ENCODE measurements at regions not wholly inside any gene's neighbourhood (a gene's known extent, or its start where the extent isn't known, plus 50 kb on each side); places are given as distances from the start of the nearest gene placed in this dataset.

DNA sequence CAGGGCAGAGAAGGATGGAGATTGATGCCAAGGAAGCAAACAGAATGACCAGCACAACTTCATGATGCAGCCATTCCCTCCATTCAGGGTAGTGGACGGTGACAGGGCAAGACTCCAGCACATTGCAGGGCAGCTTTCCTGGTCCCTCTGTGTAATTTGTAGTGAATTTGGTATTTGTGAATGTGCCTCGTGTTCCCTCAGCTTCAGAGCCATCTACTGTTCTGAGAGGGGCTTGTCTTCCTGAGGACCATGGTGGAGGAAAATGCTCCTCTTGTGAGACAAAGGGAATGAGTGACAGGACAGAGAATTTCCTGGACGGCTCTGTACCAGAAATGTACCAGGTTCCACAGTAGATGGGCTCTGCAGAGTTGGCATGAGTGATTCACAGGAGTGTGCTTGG, 132.1 kb downstream of the ADRA2A start:
- Mint-ChIP-seq H3K4me1 (ENCODE audit: low read depth) (no peaks in the 10 kb centered on the region), H3K27me3 (ENCODE audit: low read depth) (peaks cover 2% of the 10 kb centered on the region), H3K9me3 (no peaks in the 10 kb centered on the region), H3K4me3 (ENCODE audit: low read depth) (no peak overlapping the region), H3K27ac (no peak overlapping the region), H3K36me3 (ENCODE audit: low read depth) (no peaks in the 10 kb centered on the region)
- intact Hi-C loops (cut with micrococcal nuclease), result loop anchor here (5.0 kb wide), 1 partner anchor 132 kb away; the partner anchor contains the start of gene ADRA2A
- DNase-seq (ENCODE audit: low spot score), result no peak

DNA sequence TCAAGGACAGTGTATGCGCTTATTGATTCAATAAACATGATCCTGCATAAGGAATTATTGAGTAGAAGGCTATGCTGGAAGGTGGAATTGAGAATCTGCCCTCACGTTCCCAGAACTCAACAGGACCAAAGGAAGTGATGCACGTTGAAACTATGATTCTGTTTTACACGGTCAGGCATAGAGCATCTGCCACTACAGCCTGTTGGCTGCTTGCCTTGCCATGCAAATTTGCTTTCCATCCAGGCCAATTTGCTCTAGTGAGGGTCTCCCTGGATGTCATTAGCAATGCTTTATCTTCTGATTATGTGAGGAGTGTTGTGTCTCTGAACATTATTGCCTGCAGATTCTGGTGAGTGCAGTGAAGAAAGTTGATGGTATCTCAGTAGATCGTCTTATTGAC, 132.9 kb downstream of the ADRA2A start:
- Mint-ChIP-seq H3K36me3 (ENCODE audit: low read depth) (no peaks in the 10 kb centered on the region), H3K27ac (no peak overlapping the region), H3K9me3 (no peaks in the 10 kb centered on the region), H3K4me3 (ENCODE audit: low read depth) (no peak overlapping the region), H3K27me3 (ENCODE audit: low read depth) (peaks cover 2% of the 10 kb centered on the region), H3K4me1 (ENCODE audit: low read depth) (no peaks in the 10 kb centered on the region)
- no peak for DNase-seq (ENCODE audit: low spot score)
- intact Hi-C loops (cut with micrococcal nuclease), result loop anchor here (5.0 kb wide), 1 partner anchor 132 kb away; the partner anchor contains the start of gene ADRA2A

DNA sequence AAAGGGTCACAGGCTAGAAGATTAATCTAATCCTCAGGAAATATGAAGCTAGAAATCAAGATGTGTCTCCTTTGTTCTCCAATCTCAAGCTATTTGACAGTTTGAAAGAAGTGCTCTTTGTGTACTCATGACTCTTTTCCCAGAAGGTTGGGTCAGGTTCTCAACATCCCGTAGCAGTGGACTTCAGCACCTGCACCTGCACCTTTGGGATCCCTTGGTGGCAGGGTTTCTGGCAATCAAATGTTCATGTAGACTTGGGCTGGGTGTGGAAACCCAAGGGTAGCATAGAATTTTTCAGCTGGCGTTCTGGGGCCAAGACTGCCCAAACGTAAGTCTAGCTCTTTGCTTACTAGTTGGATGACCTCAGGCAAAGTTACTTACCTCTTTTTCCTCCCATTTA, 134.4 kb downstream of the ADRA2A start:
- no peak for DNase-seq (ENCODE audit: low spot score)
- H3K4me1 Mint-ChIP-seq (ENCODE audit: low read depth), result no peaks in the 10 kb centered on the region
- H3K27me3 Mint-ChIP-seq (ENCODE audit: low read depth), result peaks cover 5% of the 10 kb centered on the region
- no peaks in the 10 kb centered on the region for H3K9me3 Mint-ChIP-seq
- intact Hi-C loops (cut with micrococcal nuclease), result no loop called here
- no peak overlapping the region for H3K27ac Mint-ChIP-seq
- H3K36me3 Mint-ChIP-seq (ENCODE audit: low read depth), result no peaks in the 10 kb centered on the region
- H3K4me3 Mint-ChIP-seq (ENCODE audit: low read depth), result no peak overlapping the region

DNA sequence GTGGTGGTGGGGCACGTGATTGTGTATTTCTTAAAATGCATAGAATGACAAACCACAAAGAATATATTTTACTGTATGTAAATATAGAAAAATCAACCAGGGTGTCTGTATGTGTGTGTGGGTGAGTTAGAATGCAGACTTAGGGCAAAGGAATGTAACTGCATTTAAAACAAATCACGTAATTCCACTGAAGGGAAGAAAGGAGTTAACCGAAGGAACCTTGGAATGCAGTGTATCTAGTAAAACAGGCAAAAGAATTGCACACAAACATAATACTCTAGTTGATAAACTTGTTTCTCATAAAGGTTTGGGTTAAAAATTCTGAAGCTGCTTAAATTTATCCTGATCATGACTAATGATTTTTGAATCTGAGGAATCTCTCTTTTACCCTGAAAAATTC, 134.9 kb downstream of the ADRA2A start:
- peaks cover 5% of the 10 kb centered on the region for H3K27me3 Mint-ChIP-seq (ENCODE audit: low read depth)
- intact Hi-C loops (cut with micrococcal nuclease), result no loop called here
- no peak for DNase-seq (ENCODE audit: low spot score)
- no peaks in the 10 kb centered on the region for H3K9me3 Mint-ChIP-seq
- H3K27ac Mint-ChIP-seq, result no peak overlapping the region
- no peak overlapping the region for H3K4me3 Mint-ChIP-seq (ENCODE audit: low read depth)
- no peaks in the 10 kb centered on the region for H3K36me3 Mint-ChIP-seq (ENCODE audit: low read depth)
- no peaks in the 10 kb centered on the region for H3K4me1 Mint-ChIP-seq (ENCODE audit: low read depth)

DNA sequence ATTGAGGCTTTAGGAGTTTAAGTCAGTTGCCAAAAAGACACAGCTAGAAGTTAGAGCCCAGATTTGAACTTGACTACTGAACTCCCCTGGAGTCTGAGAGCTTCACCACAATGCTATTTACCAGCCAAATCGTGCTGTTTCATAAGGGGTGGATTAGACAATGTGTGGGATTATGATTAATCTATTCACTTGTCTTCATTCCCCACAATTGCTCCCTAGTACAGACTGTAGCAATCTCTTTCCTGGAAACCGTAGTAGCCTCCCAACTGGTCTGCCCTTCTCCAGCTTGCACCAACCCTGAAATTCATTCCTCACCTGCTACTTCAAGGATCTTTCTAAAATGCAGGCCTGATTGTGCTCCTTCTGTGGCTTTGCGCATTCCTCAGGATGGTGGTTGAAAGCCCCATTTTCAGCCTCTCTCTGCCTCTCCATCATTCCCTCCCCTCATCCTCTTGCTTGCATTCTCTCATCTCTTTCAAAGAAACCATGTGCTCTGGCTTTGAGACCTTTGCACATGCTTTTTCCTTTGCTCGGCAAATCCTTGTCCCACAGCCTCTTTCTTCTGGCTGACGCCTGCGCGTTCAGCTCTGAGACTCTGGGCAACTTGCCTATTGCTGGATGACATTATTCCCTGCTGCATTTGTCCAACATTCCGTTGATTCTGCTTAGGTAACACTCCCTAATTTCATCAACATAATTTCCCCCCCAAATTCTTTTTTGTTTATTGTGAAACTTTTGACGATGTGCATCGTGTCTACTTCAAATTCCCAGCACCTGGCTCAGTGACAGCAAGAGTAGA, 145.1 kb downstream of the ADRA2A start:
- Mint-ChIP-seq H3K27me3 (ENCODE audit: low read depth) (peaks cover 8% of the 10 kb centered on the region), H3K36me3 (ENCODE audit: low read depth) (no peaks in the 10 kb centered on the region), H3K4me1 (ENCODE audit: low read depth) (no peaks in the 10 kb centered on the region), H3K27ac (no peak overlapping the region), H3K9me3 (no peaks in the 10 kb centered on the region), H3K4me3 (ENCODE audit: low read depth) (no peak overlapping the region)
- DNase-seq (ENCODE audit: low spot score), result no peak
- intact Hi-C loops (cut with micrococcal nuclease), result no loop called here

DNA sequence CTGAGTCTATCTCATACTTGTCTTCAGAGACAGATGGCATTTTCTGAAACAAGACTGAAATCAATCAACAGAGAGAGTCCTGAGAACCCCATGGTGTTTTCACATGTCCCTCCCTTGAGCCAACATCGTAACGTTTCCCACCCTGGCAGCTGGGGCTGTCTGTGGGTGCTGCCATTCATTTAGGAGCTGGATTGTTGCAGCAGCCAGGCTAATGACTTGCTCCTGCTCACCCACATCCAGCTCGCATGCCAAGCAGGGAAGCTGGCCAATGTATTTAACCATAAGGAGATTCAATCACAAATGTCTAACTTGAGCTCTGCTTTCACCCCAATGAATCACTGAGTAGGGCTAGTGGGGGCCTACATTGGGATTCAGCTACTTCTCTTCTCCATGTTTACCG, 146.1 kb downstream of the ADRA2A start:
- intact Hi-C loops (cut with micrococcal nuclease), result no loop called here
- H3K9me3 Mint-ChIP-seq, result no peaks in the 10 kb centered on the region
- DNase-seq (ENCODE audit: low spot score), result no peak
- H3K4me1 Mint-ChIP-seq (ENCODE audit: low read depth), result no peaks in the 10 kb centered on the region
- no peaks in the 10 kb centered on the region for H3K36me3 Mint-ChIP-seq (ENCODE audit: low read depth)
- peaks cover 8% of the 10 kb centered on the region for H3K27me3 Mint-ChIP-seq (ENCODE audit: low read depth)
- H3K4me3 Mint-ChIP-seq (ENCODE audit: low read depth), result no peak overlapping the region
- H3K27ac Mint-ChIP-seq, result no peak overlapping the region

DNA sequence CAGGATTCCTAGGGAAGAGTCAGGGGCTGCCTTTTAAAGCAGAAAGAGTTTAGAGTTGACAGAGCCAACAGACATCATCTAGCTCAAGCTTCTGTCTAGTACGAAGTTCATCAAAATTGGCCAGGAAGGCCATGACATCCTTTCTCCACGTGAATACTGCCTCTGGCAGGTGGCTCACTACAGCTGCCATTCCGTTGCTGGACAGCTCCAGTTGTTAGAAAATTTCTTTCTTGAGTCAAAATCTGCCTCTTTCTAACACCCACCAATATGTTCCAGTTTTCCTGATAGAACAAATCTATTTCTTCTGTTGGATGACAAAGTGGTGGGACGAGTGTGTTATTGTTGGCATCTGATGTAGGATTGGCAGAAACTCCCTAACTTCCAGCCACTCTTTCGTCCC, 154.9 kb downstream of the ADRA2A start:
- intact Hi-C loops (cut with micrococcal nuclease), result no loop called here
- H3K27me3 Mint-ChIP-seq (ENCODE audit: low read depth), result no peaks in the 10 kb centered on the region
- H3K4me1 Mint-ChIP-seq (ENCODE audit: low read depth), result no peaks in the 10 kb centered on the region
- no peak overlapping the region for H3K4me3 Mint-ChIP-seq (ENCODE audit: low read depth)
- H3K36me3 Mint-ChIP-seq (ENCODE audit: low read depth), result no peaks in the 10 kb centered on the region
- no peaks in the 10 kb centered on the region for H3K9me3 Mint-ChIP-seq
- no peak overlapping the region for H3K27ac Mint-ChIP-seq
- DNase-seq (ENCODE audit: low spot score), result no peak

DNA sequence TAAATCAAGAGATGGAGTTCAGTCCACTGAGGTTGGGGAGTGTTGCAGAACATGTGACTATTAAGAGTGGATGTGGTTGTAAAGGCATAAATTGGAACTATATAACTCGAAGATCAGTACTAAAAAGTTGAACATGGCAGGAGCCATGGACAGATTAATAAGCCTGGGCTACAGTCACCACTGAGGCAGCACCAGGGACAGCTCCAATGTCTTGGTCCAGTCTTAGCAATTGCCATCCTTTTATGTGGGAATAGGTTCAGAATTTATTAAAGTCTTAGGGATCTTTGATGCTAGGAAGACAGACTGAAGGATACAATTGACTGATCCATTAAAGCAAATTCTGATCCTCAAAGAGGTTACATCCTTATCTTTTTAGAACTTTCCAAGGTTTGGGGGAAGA, 156.6 kb downstream of the ADRA2A start:
- no peaks in the 10 kb centered on the region for H3K4me1 Mint-ChIP-seq (ENCODE audit: low read depth)
- no peak overlapping the region for H3K4me3 Mint-ChIP-seq (ENCODE audit: low read depth)
- no peak overlapping the region for H3K27ac Mint-ChIP-seq
- H3K36me3 Mint-ChIP-seq (ENCODE audit: low read depth), result no peaks in the 10 kb centered on the region
- no peaks in the 10 kb centered on the region for H3K9me3 Mint-ChIP-seq
- H3K27me3 Mint-ChIP-seq (ENCODE audit: low read depth), result no peaks in the 10 kb centered on the region
- DNase-seq (ENCODE audit: low spot score), result no peak
- intact Hi-C loops (cut with micrococcal nuclease), result no loop called here

DNA sequence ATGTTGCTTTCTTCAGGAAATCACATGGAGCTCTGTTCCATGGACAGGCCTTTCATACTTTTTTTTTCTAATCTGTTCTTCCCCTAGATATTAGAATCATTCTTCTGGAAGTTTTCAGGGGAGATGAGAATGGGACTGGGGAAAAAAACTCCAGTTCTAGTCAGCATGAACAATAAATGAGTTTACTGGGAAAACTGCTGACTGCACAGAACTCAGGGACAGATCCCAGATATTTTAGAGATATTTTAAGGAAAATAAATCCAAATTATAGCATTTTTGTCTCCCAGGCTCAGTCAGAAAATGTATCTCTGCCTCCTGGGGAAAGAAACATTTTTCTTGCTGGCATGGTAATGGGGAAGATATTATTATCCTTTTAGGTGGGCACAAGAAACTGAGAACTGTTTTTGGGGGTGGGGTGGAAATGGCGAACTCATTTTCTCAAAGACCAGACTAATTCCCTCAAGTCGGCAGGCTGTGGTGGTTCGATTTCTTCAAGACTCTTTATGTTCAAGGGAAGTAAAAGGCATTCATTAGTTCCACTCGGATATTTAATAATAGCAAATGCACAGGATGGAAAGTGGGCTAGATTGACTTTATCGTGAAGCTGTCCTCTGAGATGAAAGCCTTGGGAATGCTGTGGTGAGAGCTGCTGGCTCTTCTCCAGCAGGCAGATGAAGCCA, 157.5 kb downstream of the ADRA2A start:
- Mint-ChIP-seq H3K27ac (no peak overlapping the region), H3K4me3 (ENCODE audit: low read depth) (no peak overlapping the region), H3K27me3 (ENCODE audit: low read depth) (no peaks in the 10 kb centered on the region), H3K9me3 (no peaks in the 10 kb centered on the region), H3K36me3 (ENCODE audit: low read depth) (no peaks in the 10 kb centered on the region), H3K4me1 (ENCODE audit: low read depth) (no peaks in the 10 kb centered on the region)
- no peak for DNase-seq (ENCODE audit: low spot score)
- intact Hi-C loops (cut with micrococcal nuclease), result no loop called here

DNA sequence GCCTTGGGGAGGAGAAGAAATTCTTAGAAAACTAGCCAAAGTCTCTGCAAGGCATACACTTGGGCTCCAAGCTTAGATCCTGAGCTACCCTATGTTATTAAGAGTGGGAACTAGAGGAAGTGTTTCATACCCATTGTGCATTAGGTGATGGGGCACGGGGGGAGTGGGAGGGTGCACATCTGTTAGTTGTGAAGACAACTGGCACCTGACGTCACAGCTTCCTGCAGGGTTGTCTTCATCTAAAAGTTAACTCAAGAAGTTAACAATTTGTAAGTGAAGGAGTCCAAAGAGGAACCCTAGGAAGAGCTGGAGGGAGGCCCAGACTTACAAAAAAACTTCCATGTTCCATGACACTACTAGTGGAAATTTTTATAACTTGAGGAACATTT, 158.1 kb downstream of the ADRA2A start:
- Mint-ChIP-seq H3K4me1 (ENCODE audit: low read depth) (no peaks in the 10 kb centered on the region), H3K27ac (no peak overlapping the region), H3K36me3 (ENCODE audit: low read depth) (no peaks in the 10 kb centered on the region), H3K4me3 (ENCODE audit: low read depth) (no peak overlapping the region), H3K9me3 (no peaks in the 10 kb centered on the region), H3K27me3 (ENCODE audit: low read depth) (no peaks in the 10 kb centered on the region)
- DNase-seq (ENCODE audit: low spot score), result no peak
- intact Hi-C loops (cut with micrococcal nuclease), result no loop called here

DNA sequence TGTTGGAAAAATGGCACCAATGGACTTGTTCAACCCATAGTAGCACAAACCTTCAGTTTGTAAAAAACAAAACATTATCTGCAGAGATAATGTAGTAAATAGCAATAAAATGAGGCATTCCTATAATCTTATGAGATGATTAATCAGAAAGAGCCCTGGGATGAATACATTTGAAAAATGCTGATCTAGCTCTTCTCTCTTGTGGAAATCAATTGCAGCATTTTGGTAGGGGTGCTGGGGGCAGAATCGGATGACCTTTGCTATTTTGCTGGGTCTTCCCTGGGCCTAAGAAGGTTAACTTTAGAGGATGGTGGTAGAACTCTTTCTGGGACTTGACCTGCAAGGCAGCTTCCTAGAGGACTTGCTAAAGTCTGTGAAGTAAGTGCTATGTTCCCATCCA, 163.5 kb downstream of the ADRA2A start:
- no peak for DNase-seq (ENCODE audit: low spot score)
- Mint-ChIP-seq H3K27ac (no peak overlapping the region), H3K4me1 (ENCODE audit: low read depth) (no peaks in the 10 kb centered on the region), H3K36me3 (ENCODE audit: low read depth) (no peaks in the 10 kb centered on the region), H3K27me3 (ENCODE audit: low read depth) (no peaks in the 10 kb centered on the region), H3K9me3 (no peaks in the 10 kb centered on the region), H3K4me3 (ENCODE audit: low read depth) (no peak overlapping the region)
- intact Hi-C loops (cut with micrococcal nuclease), result no loop called here

DNA sequence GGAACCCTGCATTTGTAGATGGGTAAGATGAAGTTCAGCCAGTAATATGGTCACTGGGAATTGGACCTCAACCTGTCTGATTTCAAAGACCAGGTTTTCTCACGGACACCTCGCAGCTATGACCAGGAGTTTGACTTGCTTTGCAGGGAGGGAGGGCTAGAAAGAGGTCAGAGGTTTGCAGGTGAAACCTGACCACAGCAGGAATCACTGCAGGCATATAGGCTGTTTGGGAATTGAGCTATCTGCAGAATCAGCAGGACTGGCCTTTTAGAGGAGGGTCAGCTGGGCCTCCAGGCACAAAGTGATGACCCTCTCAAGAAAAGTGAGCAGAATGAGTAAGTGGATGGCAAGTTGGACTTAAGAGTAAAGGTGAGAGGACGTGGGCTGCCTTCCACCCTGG, 166.3 kb downstream of the ADRA2A start:
- H3K27ac Mint-ChIP-seq, result no peak overlapping the region
- intact Hi-C loops (cut with micrococcal nuclease), result no loop called here
- H3K4me3 Mint-ChIP-seq (ENCODE audit: low read depth), result no peak overlapping the region
- no peak for DNase-seq (ENCODE audit: low spot score)
- H3K4me1 Mint-ChIP-seq (ENCODE audit: low read depth), result no peaks in the 10 kb centered on the region
- H3K27me3 Mint-ChIP-seq (ENCODE audit: low read depth), result no peaks in the 10 kb centered on the region
- no peaks in the 10 kb centered on the region for H3K9me3 Mint-ChIP-seq
- no peaks in the 10 kb centered on the region for H3K36me3 Mint-ChIP-seq (ENCODE audit: low read depth)

DNA sequence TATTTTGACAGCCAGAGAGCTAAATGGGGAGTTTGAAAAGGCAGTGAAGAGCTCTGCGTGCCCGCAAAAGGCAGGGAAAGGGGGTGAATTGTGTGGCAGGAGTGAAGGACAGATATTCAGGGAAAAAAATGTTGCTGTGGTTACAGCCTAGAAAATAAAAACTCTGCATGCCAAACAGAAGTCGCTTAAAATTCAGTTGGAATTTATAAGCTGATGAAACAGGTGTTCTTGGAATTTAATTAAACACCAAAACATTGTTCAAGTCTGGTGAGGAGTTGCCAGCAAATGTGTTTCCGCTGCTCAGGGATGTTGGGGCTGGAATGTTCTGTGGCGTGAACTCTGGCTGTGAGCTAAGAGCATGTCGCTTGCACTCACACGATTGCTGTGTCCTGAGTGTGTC, 169.3 kb downstream of the ADRA2A start:
- intact Hi-C loops (cut with micrococcal nuclease), result no loop called here
- Mint-ChIP-seq H3K36me3 (ENCODE audit: low read depth) (no peaks in the 10 kb centered on the region), H3K4me3 (ENCODE audit: low read depth) (no peak overlapping the region), H3K27me3 (ENCODE audit: low read depth) (no peaks in the 10 kb centered on the region), H3K4me1 (ENCODE audit: low read depth) (no peaks in the 10 kb centered on the region), H3K27ac (no peak overlapping the region), H3K9me3 (no peaks in the 10 kb centered on the region)
- no peak for DNase-seq (ENCODE audit: low spot score)

Measured in activated T-helper 2 cell treated with anti-CD3 and anti-CD28 coated beads, Interferon-gamma antibody, Interleukin-2, Interleukin-4, amounts not matched to agents 10 μg/mL and 5 μg/mL and 100 μg/mL, durations not matched to agents 14 hours and 24 hours and 36 hours (primary cell).